IMR-90 (cell line): ENCODE measurements at regions not wholly inside any gene's neighbourhood (a gene's known extent, or its start where the extent isn't known, plus 50 kb on each side); places are given as distances from the start of the nearest gene placed in this dataset.

Experiments
- ATAC-seq: fragments of 200-7000 bp; cut with Tn5 transposase; 2 replicates; pipeline ENCODE4 v1.9.1; 2020; ENCODE audit warnings: low read depth, mild to moderate bottlenecking, moderate library complexity
- BruUV-seq: library from RNA; stranded (reverse); fragments of 400-500 nt; replicated peaks from 2 replicates; lab custom pipeline; 2021; lab: Mats Ljungman, UMichigan
- CTCF ChIA-PET: fragments of 300-600 bp; formaldehyde crosslinking; extraction: SDS; loops from one replicate; lab custom pipeline; 2021; ENCODE audit warnings: antibody characterized with exemption; lab: Yijun Ruan, JAX
- POLR2A ChIA-PET: fragments of 300-600 bp; sonication (Branson Sonifier 250); formaldehyde crosslinking; loops from one replicate; lab custom pipeline; 2022; ENCODE audit warnings: antibody characterized with exemption; ENCODE audit not compliant: unreplicated experiment; lab: Charles Lee
- DNase-seq: peaks from one replicate; pipeline ENCODE4 v3.0.0; 2013
- H2AFZ ChIP-seq: replicated peaks from 2 replicates; pipeline ENCODE3; 2013; ENCODE audit warnings: low read length, mild to moderate bottlenecking; ENCODE audit not compliant: poor library complexity
- H2AK5ac ChIP-seq: 2 replicates; pipeline ENCODE4 v1.6.1; 2013; ENCODE audit warnings: low read depth, low read length, inconsistent platforms
- H2AK9ac ChIP-seq: replicated peaks from 2 replicates; pipeline ENCODE3; 2013; ENCODE audit warnings: mild to moderate bottlenecking, low read depth, low read length, moderate library complexity; ENCODE audit not compliant: poor library complexity
- H2BK120ac ChIP-seq: 2 replicates; pipeline ENCODE4 v1.6.1; 2013; ENCODE audit warnings: low read depth, low read length, inconsistent platforms
- H2BK15ac ChIP-seq: 3 replicates; pipeline ENCODE4 v1.6.1; 2013; ENCODE audit warnings: low read depth, low read length, inconsistent platforms
- H2BK20ac ChIP-seq: 2 replicates; pipeline ENCODE4 v1.6.1; 2013; ENCODE audit warnings: low read depth, mild to moderate bottlenecking, inconsistent platforms, low read length, moderate library complexity
- H2BK5ac ChIP-seq: 2 replicates; pipeline ENCODE4 v1.6.1; 2013; ENCODE audit warnings: mild to moderate bottlenecking, low read depth, low read length, inconsistent platforms; ENCODE audit not compliant: poor library complexity, severe bottlenecking
- H3K14ac ChIP-seq: replicated peaks from 2 replicates; pipeline ENCODE4 v1.6.1; 2013; ENCODE audit warnings: low read depth, low read length, inconsistent platforms
- H3K18ac ChIP-seq: 2 replicates; pipeline ENCODE4 v1.6.1; 2013; ENCODE audit warnings: low read depth, low read length, control low read depth
- H3K23ac ChIP-seq: 2 replicates; pipeline ENCODE4 v1.6.1; 2013; ENCODE audit warnings: low read depth, low read length, inconsistent platforms
- H3K27ac ChIP-seq: 2 replicates; pipeline ENCODE4 v1.5.1; 2013; ENCODE audit warnings: mild to moderate bottlenecking, control low read depth, low read length; ENCODE audit not compliant: insufficient read depth
- H3K27me3 ChIP-seq: 2 replicates; pipeline ENCODE4 v1.6.1; 2013; ENCODE audit warnings: low read length; ENCODE audit not compliant: control insufficient read depth, insufficient read depth
- H3K36me3 ChIP-seq: 2 replicates; pipeline ENCODE4 v1.6.1; 2013; ENCODE audit warnings: low read length, mixed read lengths; ENCODE audit not compliant: control insufficient read depth, insufficient read depth
- H3K4ac ChIP-seq: 2 replicates; pipeline ENCODE4 v1.6.1; 2013; ENCODE audit warnings: low read depth, low read length, inconsistent platforms
- H3K4me1 ChIP-seq: 2 replicates; pipeline ENCODE4 v1.6.1; 2013; ENCODE audit warnings: low read length, mixed read lengths; ENCODE audit not compliant: control insufficient read depth, insufficient read depth
- H3K4me2 ChIP-seq: 2 replicates; pipeline ENCODE4 v1.6.1; 2013; ENCODE audit warnings: low read depth, mild to moderate bottlenecking, control low read depth, low read length, moderate library complexity
- H3K4me3 ChIP-seq: 2 replicates; pipeline ENCODE4 v1.5.1; 2013; ENCODE audit warnings: low read depth, mild to moderate bottlenecking, control low read depth, low read length, moderate library complexity; ENCODE audit not compliant: insufficient read depth
- H3K56ac ChIP-seq: 2 replicates; pipeline ENCODE4 v1.6.1; 2013; ENCODE audit warnings: low read length, inconsistent platforms; ENCODE audit not compliant: insufficient read depth; ENCODE audit errors: extremely low read depth
- H3K79me1 ChIP-seq, 2 experiments: 2 replicates each; pipeline ENCODE4 v1.6.1; 2013; ENCODE audit warnings: low read length in 2 of 2, inconsistent platforms in 1 of 2, low read depth in 1 of 2
- H3K9ac ChIP-seq: 2 replicates; pipeline ENCODE4 v1.6.1; 2013; ENCODE audit warnings: low read depth, low read length, control low read depth
- H3K9me1 ChIP-seq: 2 replicates; pipeline ENCODE4 v1.6.1; 2013; ENCODE audit warnings: low read length, inconsistent platforms; ENCODE audit not compliant: insufficient read depth
- H3K9me3 ChIP-seq: 2 replicates; pipeline ENCODE4 v1.6.1; 2013; ENCODE audit warnings: low read length; ENCODE audit not compliant: control insufficient read depth, insufficient read depth
- H4K20me1 ChIP-seq: 2 replicates; pipeline ENCODE4 v1.6.1; 2013; ENCODE audit warnings: low read length, inconsistent platforms; ENCODE audit not compliant: insufficient read depth
- H4K5ac ChIP-seq: 2 replicates; pipeline ENCODE4 v1.6.1; 2013; ENCODE audit warnings: mild to moderate bottlenecking, low read depth, low read length, control low read depth
- H4K8ac ChIP-seq, 2 experiments: 2 replicates each; pipeline ENCODE4 v1.6.1; 2013; ENCODE audit warnings: low read depth in 2 of 2, low read length in 2 of 2, control low read depth in 1 of 2, inconsistent platforms in 1 of 2
- H4K91ac ChIP-seq: 2 replicates; pipeline ENCODE4 v1.6.1; 2013; ENCODE audit warnings: low read depth, low read length, inconsistent platforms; ENCODE audit not compliant: insufficient read depth
- BHLHE40 ChIP-seq: fragments of 150-350 bp; IDR thresholded peaks from 2 replicates; pipeline ENCODE4 v1.6.1; 2016; ENCODE audit warnings: mild to moderate bottlenecking, low read depth, low read length
- CEBPB ChIP-seq: IDR thresholded peaks from 2 replicates; pipeline ENCODE4 v1.6.1; 2012; ENCODE audit warnings: low read depth, low read length, improper control_type of control experiment
- CHD1 ChIP-seq: IDR thresholded peaks from 2 replicates; pipeline ENCODE4 v1.6.1; 2012; ENCODE audit warnings: low read depth, low read length, improper control_type of control experiment
- CTCF ChIP-seq: conservative IDR thresholded peaks from 2 replicates; pipeline ENCODE4 v1.5.1; 2012; ENCODE audit warnings: mild to moderate bottlenecking, low read depth, low read length, improper control_type of control experiment
- ELK1 ChIP-seq: fragments of 150-350 bp; IDR thresholded peaks from 2 replicates; pipeline ENCODE4 v1.6.1; 2016; ENCODE audit warnings: low read depth, mild to moderate bottlenecking, low read length, moderate library complexity, borderline replicate concordance
- FOS ChIP-seq: fragments of 150-350 bp; IDR thresholded peaks from 2 replicates; pipeline ENCODE4 v1.6.1; 2016; ENCODE audit warnings: low read depth, low read length
- MAFK ChIP-seq: IDR thresholded peaks from 2 replicates; pipeline ENCODE4 v1.6.1; 2012; ENCODE audit warnings: low read depth, low read length, improper control_type of control experiment
- MAZ ChIP-seq: IDR thresholded peaks from 2 replicates; pipeline ENCODE4 v1.6.1; 2012; ENCODE audit warnings: low read depth, mild to moderate bottlenecking, low read length, improper control_type of control experiment, moderate library complexity, borderline replicate concordance
- MXI1 ChIP-seq: IDR thresholded peaks from 2 replicates; pipeline ENCODE4 v1.6.1; 2012; ENCODE audit warnings: low read depth, mild to moderate bottlenecking, low read length, moderate library complexity, borderline replicate concordance
- NFE2L2 ChIP-seq: fragments of 150-350 bp; IDR thresholded peaks from 2 replicates; pipeline ENCODE4 v1.6.1; 2016; ENCODE audit warnings: low read depth, mild to moderate bottlenecking, low read length
- POLR2A ChIP-seq: IDR thresholded peaks from 2 replicates; pipeline ENCODE4 v1.6.1; 2012; ENCODE audit warnings: mild to moderate bottlenecking, low read depth, low read length
- RAD21 ChIP-seq: IDR thresholded peaks from 2 replicates; pipeline ENCODE4 v1.6.1; 2012; ENCODE audit warnings: low read length, improper control_type of control experiment
- RCOR1 ChIP-seq: IDR thresholded peaks from 2 replicates; pipeline ENCODE4 v1.6.1; 2012; ENCODE audit warnings: mild to moderate bottlenecking, low read length, improper control_type of control experiment; ENCODE audit not compliant: insufficient replicate concordance
- RFX5 ChIP-seq: IDR thresholded peaks from 2 replicates; pipeline ENCODE4 v1.8.0; 2012; ENCODE audit warnings: low read depth, mild to moderate bottlenecking, low read length, moderate library complexity
- SMC3 ChIP-seq: fragments of 150-350 bp; IDR thresholded peaks from 2 replicates; pipeline ENCODE4 v1.6.1; 2016; ENCODE audit warnings: low read depth, mild to moderate bottlenecking, antibody characterized with exemption, low read length, moderate library complexity
- USF2 ChIP-seq: fragments of 150-350 bp; IDR thresholded peaks from 2 replicates; pipeline ENCODE4 v1.6.1; 2017; ENCODE audit warnings: mild to moderate bottlenecking, antibody characterized with exemption, low read length, low read depth
- WGBS, 2 experiments: methylation state at CpG; one replicate each; pipeline versions ENCODE4 v1.1.5 to v1.1.7; 2013; ENCODE audit warnings: missing lambda C conversion rate in 2 of 2; ENCODE audit not compliant: insufficient read length in 1 of 2; ENCODE audit errors: extremely low coverage in 2 of 2; 5-methylcytosine and 5-hydroxymethylcytosine counted together
- dilution Hi-C: fragments of 300-500 bp; cut with HindIII; formaldehyde crosslinking; loops from one replicate; pipeline ENCODE4 v1.14.3; 2018; ENCODE audit warnings: low sequenced_read_pairs; ENCODE audit not compliant: unreplicated experiment
- in situ Hi-C: fragments of 300-500 bp; cut with MboI; formaldehyde crosslinking; loops from 3 replicates; pipeline ENCODE4 v1.14.3; 2019; ENCODE audit warnings: low sequenced_read_pairs, inconsistent platforms, mixed read lengths
- intact Hi-C: fragments of 100-400 bp; cut with micrococcal nuclease; formaldehyde crosslinking; loops from 2 replicates; pipeline ENCODE4 v1.10.0; 2022

- H2AK9ac ChIP-seq, result no peak overlapping the region
- H2BK5ac ChIP-seq, result no peak overlapping the region
- POLR2A ChIA-PET, result no interaction called here
- H3K36me3 ChIP-seq, result no peaks in the 10 kb centered on the region
- no TSS peak for BruUV-seq
- no peak for ATAC-seq
- no peaks in the 10 kb centered on the region for H3K79me1 ChIP-seq
- dilution Hi-C loops (no loop called here), intact Hi-C loops (loop anchor here (10.0 kb wide), 1 partner anchor 317 kb away; the partner anchor contains the start of gene CDS2), in situ Hi-C loops (no loop called here)
- H3K14ac ChIP-seq, result no peak overlapping the region
- no peak overlapping the region for H3K27ac ChIP-seq
- no peak overlapping the region for H3K18ac ChIP-seq
- no peak overlapping the region for H2BK20ac ChIP-seq
- H3K56ac ChIP-seq, result no peak overlapping the region
- H4K20me1 ChIP-seq, result no peaks in the 10 kb centered on the region
- no peak overlapping the region for H3K4ac ChIP-seq
- 79% methylated on average over 3 of the region's 5 CpGs; no CpG with 5 or more reads in 1 of the 2 experiments for WGBS, 2 experiments
- H4K5ac ChIP-seq, result no peak overlapping the region
- H4K8ac ChIP-seq, result no peak overlapping the region
- H3K4me3 ChIP-seq, result no peak overlapping the region
- H3K4me2 ChIP-seq, result no peak overlapping the region
- TF ChIP-seq NFE2L2 (no peak), RFX5 (no peak), FOS (no peak), MAFK (no peak), CTCF (no peak), MXI1 (no peak), SMC3 (no peak), BHLHE40 (no peak), RAD21 (no peak), MAZ (no peak), CHD1 (no peak), USF2 (no peak), RCOR1 (no peak), CEBPB (no peak), POLR2A (no peak), ELK1 (no peak)
- no peak overlapping the region for H4K91ac ChIP-seq
- H3K9me3 ChIP-seq, result no peaks in the 10 kb centered on the region
- 0 out of 2 replicates have a peak, but pooled peaks cover 2% of the 10 kb centered on the region for H3K27me3 ChIP-seq
- CTCF ChIA-PET, result interaction anchor here (1.0 kb wide), 1 partner anchor 237 kb away, joined by 3 read pairs; no protein-coding TSS in a partner anchor
- H3K23ac ChIP-seq, result no peak overlapping the region
- no peak overlapping the region for H2AK5ac ChIP-seq
- no peak overlapping the region for H2AFZ ChIP-seq
- no peak overlapping the region for H3K9ac ChIP-seq
- H3K9me1 ChIP-seq, result no peaks in the 10 kb centered on the region
- no peaks in the 10 kb centered on the region for H3K4me1 ChIP-seq
- H2BK15ac ChIP-seq, result no peak overlapping the region
- no peak overlapping the region for H2BK120ac ChIP-seq
- no peak for DNase-seq
Measured at GRCh38 chr20:5442101-5442500, 125.3 kb upstream of the PROKR2 start.
